Loucy (cell line): ENCODE measurements at regions not wholly inside any gene's neighbourhood (a gene's known extent, or its start where the extent isn't known, plus 50 kb on each side); places are given as distances from the start of the nearest gene placed in this dataset.
"Not testable (repeated sequence)": the region's sequence is repeated elsewhere in the genome, so short reads cannot be mapped to it uniquely, and the experiment has no call there.

Source experiments
- CTCF ChIP-seq: fragments of 200-600 bp; sonication (generic); conservative IDR thresholded peaks from 2 replicates; pipeline ENCODE4 v1.5.1; 2014; ENCODE audit warnings: mild to moderate bottlenecking, antibody characterized with exemption, low read length
- EZH2phosphoT487 ChIP-seq: fragments of 200-600 bp; IDR thresholded peaks from 2 replicates; pipeline ENCODE4 v1.6.1; 2018; ENCODE audit warnings: antibody characterized with exemption, mild to moderate bottlenecking, moderate library complexity, borderline replicate concordance

DNA sequence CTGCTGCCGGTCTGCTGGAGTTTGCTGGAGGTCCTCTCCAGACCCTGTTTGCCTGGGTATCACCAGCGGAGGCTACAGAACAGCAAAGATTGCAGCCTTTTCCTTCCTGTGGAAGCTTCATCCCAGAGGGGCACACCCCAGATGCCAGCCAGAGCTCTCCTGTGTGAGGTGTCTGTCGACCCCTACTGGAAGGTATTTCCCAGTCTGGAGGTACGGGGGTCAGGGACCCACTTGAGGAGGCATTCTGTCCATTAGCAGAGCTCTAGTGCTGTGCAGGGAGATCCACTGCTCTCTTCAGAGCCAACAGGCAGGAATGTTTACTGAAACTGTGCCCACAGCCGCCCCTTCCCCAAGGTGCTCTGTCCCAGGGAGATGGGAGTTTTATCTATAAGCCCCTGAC, 823.1 kb upstream of the HS3ST5 start:
- not testable (repeated sequence) for TF ChIP-seq CTCF, EZH2phosphoT487
